Calu3 (cell line): ENCODE measurements at regions not wholly inside any gene's neighbourhood (a gene's known extent, or its start where the extent isn't known, plus 50 kb on each side); places are given as distances from the start of the nearest gene placed in this dataset.

Experiments
- BruUV-seq: library from RNA; stranded (reverse); fragments of 400-500 nt; replicated peaks from 2 replicates; lab custom pipeline; 2021; lab: Mats Ljungman, UMichigan
- CTCF ChIA-PET: fragments of 300-600 bp; sonication (Branson Sonifier 250); formaldehyde crosslinking; loops from one replicate; lab custom pipeline; 2022; ENCODE audit warnings: antibody characterized with exemption; lab: Charles Lee
- DNase-seq: peaks from one replicate; pipeline ENCODE4 v3.0.0; 2022
- H3K27ac Mint-ChIP-seq: one replicate; pipeline ENCODE4 v1.8.0; 2022; ENCODE audit warnings: mixed read lengths; ENCODE audit not compliant: unreplicated experiment
- H3K27me3 Mint-ChIP-seq: one replicate; pipeline ENCODE4 v1.8.0; 2022; ENCODE audit warnings: mixed read lengths; ENCODE audit not compliant: unreplicated experiment
- H3K36me3 Mint-ChIP-seq: one replicate; pipeline ENCODE4 v1.8.0; 2022; ENCODE audit warnings: mild to moderate bottlenecking, moderate library complexity, mixed read lengths; ENCODE audit not compliant: insufficient read depth, unreplicated experiment
- H3K4me1 Mint-ChIP-seq: one replicate; pipeline ENCODE4 v1.8.0; 2022; ENCODE audit warnings: mild to moderate bottlenecking, low read depth, mixed read lengths; ENCODE audit not compliant: unreplicated experiment
- H3K4me3 Mint-ChIP-seq: one replicate; pipeline ENCODE4 v1.8.0; 2022; ENCODE audit warnings: mild to moderate bottlenecking, low read depth, moderate library complexity, mixed read lengths; ENCODE audit not compliant: unreplicated experiment
- H3K9me3 Mint-ChIP-seq: one replicate; pipeline ENCODE4 v1.8.0; 2022; ENCODE audit warnings: low read depth, mixed read lengths; ENCODE audit not compliant: unreplicated experiment
- CTCF ChIP-seq: fragments of 200-600 bp; IDR thresholded peaks from one replicate; pipeline ENCODE4 v1.8.0; 2022; ENCODE audit warnings: antibody characterized with exemption; ENCODE audit not compliant: unreplicated experiment
- intact Hi-C: fragments of 100-400 bp; cut with micrococcal nuclease; formaldehyde crosslinking; loops from one replicate; pipeline ENCODE4 v1.10.0; 2022; ENCODE audit not compliant: unreplicated experiment

GRCh38 chr1:163450986-163451385 lies 129.2 kb downstream of the NUF2 start:
- CTCF ChIA-PET = no interaction called here
- DNase-seq = no peak
- intact Hi-C loops = no loop called here
- peaks cover 11% of the 10 kb centered on the region for H3K9me3 Mint-ChIP-seq
- no peaks in the 10 kb centered on the region for H3K27me3 Mint-ChIP-seq
- H3K36me3 Mint-ChIP-seq = no peaks in the 10 kb centered on the region
- TF ChIP-seq CTCF = no peak
- no peaks in the 10 kb centered on the region for H3K4me1 Mint-ChIP-seq
- BruUV-seq = no TSS peak
- no peak overlapping the region for H3K4me3 Mint-ChIP-seq
- H3K27ac Mint-ChIP-seq = no peak overlapping the region

- peaks cover 5% of the 10 kb centered on the region for H3K9me3 Mint-ChIP-seq
- BruUV-seq = no TSS peak
- TF ChIP-seq CTCF = no peak
- no peak for DNase-seq
- CTCF ChIA-PET = interaction anchor here (0.7 kb wide), 1 partner anchor 44 kb away, joined by 3 read pairs; no protein-coding TSS in a partner anchor
- H3K27me3 Mint-ChIP-seq = no peaks in the 10 kb centered on the region
- intact Hi-C loops = no loop called here
- no peaks in the 10 kb centered on the region for H3K36me3 Mint-ChIP-seq
- no peak overlapping the region for H3K27ac Mint-ChIP-seq
- H3K4me3 Mint-ChIP-seq = no peak overlapping the region
- no peaks in the 10 kb centered on the region for H3K4me1 Mint-ChIP-seq
Measured at GRCh38 chr1:163459539-163459938, 137.8 kb downstream of the NUF2 start.

- DNase-seq = no peak
- no peak for TF ChIP-seq CTCF
- intact Hi-C loops = no loop called here
- Mint-ChIP-seq H3K9me3 (peaks cover 3% of the 10 kb centered on the region), H3K4me1 (no peaks in the 10 kb centered on the region), H3K27me3 (no peaks in the 10 kb centered on the region), H3K36me3 (no peaks in the 10 kb centered on the region), H3K4me3 (no peak overlapping the region), H3K27ac (no peak overlapping the region)
- CTCF ChIA-PET = no interaction called here
- BruUV-seq = no TSS peak
Measured at GRCh38 chr1:163467289-163467688, 145.5 kb downstream of the NUF2 start.

- Mint-ChIP-seq H3K4me3 (no peak overlapping the region), H3K36me3 (no peaks in the 10 kb centered on the region), H3K9me3 (peaks cover 4% of the 10 kb centered on the region), H3K27ac (no peak overlapping the region), H3K4me1 (no peaks in the 10 kb centered on the region), H3K27me3 (no peaks in the 10 kb centered on the region)
- TF ChIP-seq CTCF = no peak
- DNase-seq = no peak
- no TSS peak for BruUV-seq
- intact Hi-C loops = no loop called here
- CTCF ChIA-PET = no interaction called here
Measured at GRCh38 chr1:163471779-163472650, 150.3 kb downstream of the NUF2 start.
